Neural crest cell (in vitro differentiated cells): ENCODE measurements at regions not wholly inside any gene's neighbourhood (a gene's known extent, or its start where the extent isn't known, plus 50 kb on each side); places are given as distances from the start of the nearest gene placed in this dataset.

Experiments used
- DNase-seq: peaks from one replicate; pipeline ENCODE4 v3.0.0; 2021; ENCODE audit warnings: low read depth, mixed read lengths, low spot score
- H3K27ac Mint-ChIP-seq: one replicate; pipeline ENCODE4 v1.8.0; 2021; ENCODE audit warnings: mild to moderate bottlenecking, mixed read lengths; ENCODE audit not compliant: unreplicated experiment
- H3K27me3 Mint-ChIP-seq: 2 replicates; pipeline ENCODE4 v1.8.0; 2021; ENCODE audit warnings: low read depth, mild to moderate bottlenecking, mixed read lengths
- H3K36me3 Mint-ChIP-seq: 2 replicates; pipeline ENCODE4 v1.8.0; 2021; ENCODE audit warnings: low read depth, mild to moderate bottlenecking, mixed read lengths
- H3K4me1 Mint-ChIP-seq: 2 replicates; pipeline ENCODE4 v1.8.0; 2021; ENCODE audit warnings: mixed read lengths
- H3K4me3 Mint-ChIP-seq: one replicate; pipeline ENCODE4 v1.8.0; 2021; ENCODE audit warnings: mild to moderate bottlenecking, mixed read lengths
- H3K9me3 Mint-ChIP-seq: 2 replicates; pipeline ENCODE4 v1.8.0; 2021; ENCODE audit warnings: mixed read lengths
- TF ChIP-seq, protein P1 (sequence below): fragments of 200-600 bp; sonication (generic); conservative IDR thresholded peaks from 2 replicates; pipeline ENCODE4 v1.5.0; 2021; ENCODE audit warnings: antibody characterized with exemption, mild to moderate bottlenecking

DNA sequence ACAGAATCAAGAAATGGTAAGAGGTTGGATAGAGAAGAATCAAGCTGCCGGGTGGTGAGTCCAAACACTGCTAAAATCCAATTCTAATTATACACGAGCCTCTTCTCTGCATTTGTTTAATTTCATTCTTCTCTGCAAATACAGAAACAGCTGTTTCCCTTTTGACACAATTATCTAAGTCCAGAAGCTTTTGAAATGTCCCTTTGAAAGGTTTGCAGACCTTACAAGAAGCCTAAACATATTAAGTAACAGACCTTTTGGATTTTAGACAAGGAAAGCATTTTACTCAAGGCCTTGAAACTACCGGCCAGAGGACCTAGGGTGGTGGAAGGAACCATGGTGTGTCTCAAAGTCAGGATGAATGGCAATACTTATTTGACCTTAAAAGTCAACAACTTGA is 403.8 kb upstream of the ADAMTS9 start:
- no peak for DNase-seq
- Mint-ChIP-seq H3K27ac (no peak overlapping the region), H3K27me3 (no peaks in the 10 kb centered on the region), H3K9me3 (no peaks in the 10 kb centered on the region), H3K4me1 (peaks cover 13% of the 10 kb centered on the region), H3K4me3 (no peak overlapping the region), H3K36me3 (no peaks in the 10 kb centered on the region)
- TF ChIP-seq, protein P1, sequence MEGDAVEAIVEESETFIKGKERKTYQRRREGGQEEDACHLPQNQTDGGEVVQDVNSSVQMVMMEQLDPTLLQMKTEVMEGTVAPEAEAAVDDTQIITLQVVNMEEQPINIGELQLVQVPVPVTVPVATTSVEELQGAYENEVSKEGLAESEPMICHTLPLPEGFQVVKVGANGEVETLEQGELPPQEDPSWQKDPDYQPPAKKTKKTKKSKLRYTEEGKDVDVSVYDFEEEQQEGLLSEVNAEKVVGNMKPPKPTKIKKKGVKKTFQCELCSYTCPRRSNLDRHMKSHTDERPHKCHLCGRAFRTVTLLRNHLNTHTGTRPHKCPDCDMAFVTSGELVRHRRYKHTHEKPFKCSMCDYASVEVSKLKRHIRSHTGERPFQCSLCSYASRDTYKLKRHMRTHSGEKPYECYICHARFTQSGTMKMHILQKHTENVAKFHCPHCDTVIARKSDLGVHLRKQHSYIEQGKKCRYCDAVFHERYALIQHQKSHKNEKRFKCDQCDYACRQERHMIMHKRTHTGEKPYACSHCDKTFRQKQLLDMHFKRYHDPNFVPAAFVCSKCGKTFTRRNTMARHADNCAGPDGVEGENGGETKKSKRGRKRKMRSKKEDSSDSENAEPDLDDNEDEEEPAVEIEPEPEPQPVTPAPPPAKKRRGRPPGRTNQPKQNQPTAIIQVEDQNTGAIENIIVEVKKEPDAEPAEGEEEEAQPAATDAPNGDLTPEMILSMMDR: no peak

DNA sequence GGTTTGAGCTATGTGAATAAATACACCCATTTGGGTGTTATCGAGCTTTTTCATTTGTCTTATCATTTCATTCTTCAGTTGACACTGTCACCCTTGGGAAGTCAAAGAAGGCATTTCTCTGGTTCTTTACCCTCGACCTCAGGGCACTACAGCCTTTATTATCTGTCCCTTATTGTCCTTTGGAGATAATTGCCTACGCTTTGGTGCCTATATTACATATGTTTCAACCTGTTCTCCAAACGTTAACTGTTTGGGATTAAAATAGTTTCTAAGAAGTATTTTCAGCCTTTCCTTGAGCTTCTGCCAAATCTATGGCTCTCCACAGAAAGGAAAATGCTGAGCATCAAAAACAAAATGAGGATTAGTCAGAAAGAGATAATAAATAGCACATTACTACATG is 395.4 kb upstream of the ADAMTS9 start:
- no peak for DNase-seq
- Mint-ChIP-seq H3K9me3 (no peaks in the 10 kb centered on the region), H3K36me3 (no peaks in the 10 kb centered on the region), H3K4me1 (peaks cover 13% of the 10 kb centered on the region), H3K4me3 (no peak overlapping the region), H3K27me3 (no peaks in the 10 kb centered on the region), H3K27ac (no peak overlapping the region)
- TF ChIP-seq, protein P1: no peak

DNA sequence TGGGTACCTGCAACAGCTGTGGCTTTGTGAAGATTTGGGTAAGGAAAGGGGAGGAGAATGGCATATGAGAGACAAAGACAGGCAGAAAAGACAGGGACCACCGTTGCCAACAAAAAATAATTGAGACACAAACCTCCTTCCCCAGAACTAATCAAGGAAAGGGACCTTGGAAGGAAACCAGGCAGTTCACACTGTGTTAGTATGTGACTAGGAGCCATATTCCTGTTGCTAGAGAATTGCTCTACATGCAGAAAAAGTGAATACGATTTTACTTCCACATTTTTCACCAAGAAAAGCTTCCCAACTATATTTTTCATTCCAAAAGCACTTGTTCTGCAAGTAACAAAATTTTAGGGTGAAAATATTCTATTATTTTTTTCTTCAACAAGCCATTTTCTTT is 393.7 kb upstream of the ADAMTS9 start:
- H3K4me1 Mint-ChIP-seq: peaks cover 13% of the 10 kb centered on the region
- H3K36me3 Mint-ChIP-seq: no peaks in the 10 kb centered on the region
- H3K4me3 Mint-ChIP-seq: no peak overlapping the region
- H3K27ac Mint-ChIP-seq: no peak overlapping the region
- peaks cover 5% of the 10 kb centered on the region for H3K9me3 Mint-ChIP-seq
- DNase-seq: no peak
- H3K27me3 Mint-ChIP-seq: no peaks in the 10 kb centered on the region
- TF ChIP-seq, protein P1: no peak

DNA sequence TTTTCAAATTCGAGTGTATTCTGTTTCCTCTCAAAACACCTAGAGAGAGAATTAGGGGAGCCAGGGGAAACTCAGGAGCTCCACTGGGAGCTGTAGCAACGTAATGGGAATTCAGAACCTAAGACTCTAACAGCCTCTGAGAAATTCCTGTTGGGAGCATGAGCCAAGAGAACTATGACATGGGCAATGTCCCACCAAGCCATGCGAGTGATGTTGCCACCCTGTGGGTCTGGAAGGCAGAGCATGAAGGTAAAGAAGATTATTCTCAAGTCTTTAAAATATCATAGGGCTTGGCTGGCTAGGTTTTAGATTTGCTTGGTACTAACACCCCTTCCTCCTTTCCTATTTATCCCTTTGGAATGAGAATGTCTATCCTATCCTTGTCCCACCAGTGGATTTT is 392.6 kb upstream of the ADAMTS9 start:
- Mint-ChIP-seq H3K27me3 (no peaks in the 10 kb centered on the region), H3K4me1 (peaks cover 13% of the 10 kb centered on the region), H3K36me3 (no peaks in the 10 kb centered on the region), H3K27ac (no peak overlapping the region), H3K4me3 (no peak overlapping the region), H3K9me3 (peaks cover 10% of the 10 kb centered on the region)
- TF ChIP-seq, protein P1: no peak
- no peak for DNase-seq

DNA sequence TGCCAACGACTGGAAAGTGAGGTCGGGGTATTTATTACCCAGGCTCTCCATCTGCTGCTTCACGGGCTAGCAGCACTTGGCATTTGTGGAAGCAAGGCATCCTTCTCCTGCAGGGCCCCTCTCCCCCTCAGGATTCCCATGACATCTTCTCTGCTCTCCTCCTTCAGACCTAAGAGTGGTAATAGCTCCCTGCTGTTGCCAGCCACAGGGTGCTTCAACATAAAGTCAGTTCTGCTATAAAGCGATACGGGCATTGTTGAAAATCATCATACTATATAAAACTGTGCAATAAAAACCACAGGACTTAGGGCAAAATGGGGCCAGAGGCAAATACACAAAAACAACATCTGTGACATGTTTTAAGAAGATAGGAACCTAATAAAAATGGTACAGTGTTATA is 391.8 kb upstream of the ADAMTS9 start:
- DNase-seq: no peak
- H3K27ac Mint-ChIP-seq: no peak overlapping the region
- H3K4me3 Mint-ChIP-seq: no peak overlapping the region
- H3K27me3 Mint-ChIP-seq: no peaks in the 10 kb centered on the region
- H3K4me1 Mint-ChIP-seq: peaks cover 13% of the 10 kb centered on the region
- no peaks in the 10 kb centered on the region for H3K36me3 Mint-ChIP-seq
- H3K9me3 Mint-ChIP-seq: peaks cover 10% of the 10 kb centered on the region
- TF ChIP-seq, protein P1: no peak

DNA sequence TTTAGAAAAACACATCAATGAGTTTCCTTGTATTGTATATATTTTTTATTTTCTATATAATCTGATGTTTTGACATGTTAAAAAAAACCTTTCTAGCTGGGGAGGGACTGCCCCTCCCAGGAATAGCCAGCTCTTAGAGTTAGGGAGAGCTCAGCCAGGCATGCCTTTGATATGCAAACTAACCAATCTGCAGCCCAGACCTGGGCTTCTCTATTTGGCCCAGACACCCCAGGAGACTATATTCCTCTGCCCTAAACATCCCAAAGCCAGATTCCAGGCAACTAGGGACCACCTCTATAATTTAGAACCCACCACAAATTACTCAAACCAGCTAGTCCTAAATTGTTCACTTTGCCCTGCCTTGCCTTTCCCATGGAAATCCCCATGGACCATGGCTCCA is 390.9 kb upstream of the ADAMTS9 start:
- no peak overlapping the region for H3K27ac Mint-ChIP-seq
- TF ChIP-seq, protein P1: no peak
- H3K9me3 Mint-ChIP-seq: peaks cover 10% of the 10 kb centered on the region

More for the DNA sequence above, 390.9 kb upstream of the ADAMTS9 start:
- no peak for DNase-seq
- H3K4me3 Mint-ChIP-seq: no peak overlapping the region
- no peaks in the 10 kb centered on the region for H3K36me3 Mint-ChIP-seq
- H3K27me3 Mint-ChIP-seq: no peaks in the 10 kb centered on the region
- H3K4me1 Mint-ChIP-seq: peaks cover 13% of the 10 kb centered on the region
